SH-SY5Y (cell line): ENCODE measurements at regions not wholly inside any gene's neighbourhood (a gene's known extent, or its start where the extent isn't known, plus 50 kb on each side); places are given as distances from the start of the nearest gene placed in this dataset.

Experiments
- GATA2 ChIP-seq: IDR thresholded peaks from 2 replicates; pipeline ENCODE4 v1.6.1; 2011; ENCODE audit warnings: mild to moderate bottlenecking, low read depth, low read length
- GATA3 ChIP-seq: IDR thresholded peaks from 2 replicates; pipeline ENCODE4 v1.6.1; 2011; ENCODE audit warnings: low read depth, mild to moderate bottlenecking, low read length, moderate library complexity

DNA sequence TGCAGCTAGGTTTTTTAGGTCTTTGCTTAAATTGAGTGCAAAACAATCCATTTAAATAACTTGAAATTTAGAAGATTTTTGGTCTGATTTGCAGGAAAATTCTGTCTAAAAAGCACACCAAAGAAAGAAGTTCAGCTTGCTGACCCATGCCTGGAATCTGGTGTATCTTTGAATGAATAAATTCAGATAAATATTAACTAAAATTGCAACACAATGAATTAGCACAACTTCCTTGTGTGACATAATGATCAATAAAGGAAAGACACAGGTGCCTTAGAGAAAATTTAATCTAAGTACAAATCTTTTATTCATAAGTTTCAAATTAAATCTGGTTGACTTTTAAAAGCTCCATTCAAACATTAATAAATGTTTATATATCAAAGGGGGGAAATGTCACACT lies 791.5 kb upstream of the LCORL start:
- no peak for TF ChIP-seq GATA3
- TF ChIP-seq GATA2, result no peak
